ENCODE measurements at regions not wholly inside any gene's neighbourhood (a gene's known extent, or its start where the extent isn't known, plus 50 kb on each side); places are given as distances from the start of the nearest gene placed in this dataset.

DNA sequence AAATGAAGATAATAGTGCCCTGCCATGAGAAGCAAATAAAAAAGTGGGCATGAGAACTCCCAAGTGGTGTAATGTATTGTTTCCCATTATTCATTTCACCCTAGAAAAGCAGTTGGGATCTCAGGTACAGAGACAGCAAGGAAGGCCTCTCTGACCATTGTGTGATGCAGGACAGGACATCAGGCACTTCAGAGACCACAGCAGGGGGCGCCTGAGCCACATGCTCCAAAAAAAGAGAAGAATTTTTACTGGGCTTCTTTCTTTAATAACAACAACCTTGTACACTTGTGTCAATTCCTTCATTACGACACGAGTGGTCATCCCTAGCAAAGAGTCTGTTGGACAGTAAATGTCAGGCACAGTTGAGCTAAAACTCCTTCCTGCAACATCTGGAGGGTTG is 533.3 kb downstream of the OMA1 start:
- H3K4me3 Mint-ChIP-seq (ENCODE audit: unreplicated experiment) = no peak overlapping the region
- no peaks in the 10 kb centered on the region for H3K36me3 ChIP-seq (ENCODE audit: insufficient read depth, low read length)
- no peak overlapping the region for H3K4me2 ChIP-seq (ENCODE audit: low read length)
- no peaks in the 10 kb centered on the region for H3K79me2 ChIP-seq (ENCODE audit: insufficient read depth, low read length)
- no peak for FAIRE-seq
- no peaks in the 10 kb centered on the region for H3K4me1 ChIP-seq (ENCODE audit: insufficient read depth, low read length)
- no peaks in the 10 kb centered on the region for H4K20me1 ChIP-seq (ENCODE audit: insufficient read depth, low read length)
- no peak overlapping the region for H3K27ac Mint-ChIP-seq (ENCODE audit: unreplicated experiment)
- peaks cover 14% of the 10 kb centered on the region for H3K27me3 Mint-ChIP-seq (ENCODE audit: low read depth, unreplicated experiment)
- H2AFZ ChIP-seq (ENCODE audit: low read depth, low read length) = no peak overlapping the region
- H3K9me3 ChIP-seq (ENCODE audit: insufficient read depth, low read depth, low read length) = no peaks in the 10 kb centered on the region
- no peaks in the 10 kb centered on the region for H3K27me3 ChIP-seq (ENCODE audit: insufficient read depth, low read length)
- no peak overlapping the region for H3K4me3 ChIP-seq (ENCODE audit: insufficient read depth, low read depth, low read length)
- H3K9ac ChIP-seq (ENCODE audit: low read length) = no peak overlapping the region
- no peaks in the 10 kb centered on the region for H3K36me3 Mint-ChIP-seq (ENCODE audit: low read depth, unreplicated experiment)
- no peak for TF ChIP-seq EZH2 (IDR thresholded peaks at IDR 0.05; ENCODE audit: insufficient read depth, low read length)
- TF ChIP-seq, protein P1, sequence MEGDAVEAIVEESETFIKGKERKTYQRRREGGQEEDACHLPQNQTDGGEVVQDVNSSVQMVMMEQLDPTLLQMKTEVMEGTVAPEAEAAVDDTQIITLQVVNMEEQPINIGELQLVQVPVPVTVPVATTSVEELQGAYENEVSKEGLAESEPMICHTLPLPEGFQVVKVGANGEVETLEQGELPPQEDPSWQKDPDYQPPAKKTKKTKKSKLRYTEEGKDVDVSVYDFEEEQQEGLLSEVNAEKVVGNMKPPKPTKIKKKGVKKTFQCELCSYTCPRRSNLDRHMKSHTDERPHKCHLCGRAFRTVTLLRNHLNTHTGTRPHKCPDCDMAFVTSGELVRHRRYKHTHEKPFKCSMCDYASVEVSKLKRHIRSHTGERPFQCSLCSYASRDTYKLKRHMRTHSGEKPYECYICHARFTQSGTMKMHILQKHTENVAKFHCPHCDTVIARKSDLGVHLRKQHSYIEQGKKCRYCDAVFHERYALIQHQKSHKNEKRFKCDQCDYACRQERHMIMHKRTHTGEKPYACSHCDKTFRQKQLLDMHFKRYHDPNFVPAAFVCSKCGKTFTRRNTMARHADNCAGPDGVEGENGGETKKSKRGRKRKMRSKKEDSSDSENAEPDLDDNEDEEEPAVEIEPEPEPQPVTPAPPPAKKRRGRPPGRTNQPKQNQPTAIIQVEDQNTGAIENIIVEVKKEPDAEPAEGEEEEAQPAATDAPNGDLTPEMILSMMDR (IDR thresholded peaks at IDR 0.05; ENCODE audit: insufficient read depth, low read depth, low read length) = no peak
- H3K9me3 Mint-ChIP-seq (ENCODE audit: unreplicated experiment) = no peaks in the 10 kb centered on the region
- no peak for DNase-seq (ENCODE audit: low read depth)
- H3K4me1 Mint-ChIP-seq (ENCODE audit: low read depth, unreplicated experiment) = no peaks in the 10 kb centered on the region
- H3K27ac ChIP-seq (ENCODE audit: low read depth, low read length) = no peak overlapping the region

DNA sequence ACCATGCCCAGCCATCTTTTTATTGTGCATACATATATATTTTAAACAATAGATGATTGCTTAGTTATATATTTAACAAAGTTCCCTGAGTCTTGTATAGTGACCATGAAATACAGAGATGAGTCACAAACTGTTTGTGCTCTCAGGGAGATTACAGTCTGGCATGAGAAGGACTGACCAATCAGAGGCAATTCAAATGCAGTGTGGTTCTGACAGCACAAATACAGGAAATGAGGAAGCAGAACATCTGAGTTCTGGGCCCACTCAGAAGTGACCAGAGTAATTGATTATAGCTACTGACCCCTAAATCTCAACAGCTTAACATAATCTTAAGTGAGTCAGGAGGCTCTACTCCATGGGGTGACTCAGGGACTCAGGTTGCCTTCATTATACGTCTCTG is 534.5 kb downstream of the OMA1 start:
- Histone ChIP-seq H3K9ac (ENCODE audit: low read length) (no peak overlapping the region), H4K20me1 (ENCODE audit: insufficient read depth, low read length) (no peaks in the 10 kb centered on the region), H3K9me3 (ENCODE audit: insufficient read depth, low read depth, low read length) (no peaks in the 10 kb centered on the region), H3K4me2 (ENCODE audit: low read length) (no peak overlapping the region), H3K4me3 (ENCODE audit: insufficient read depth, low read depth, low read length) (no peak overlapping the region), H3K27ac (ENCODE audit: low read depth, low read length) (no peak overlapping the region), H2AFZ (ENCODE audit: low read depth, low read length) (no peak overlapping the region), H3K4me1 (ENCODE audit: insufficient read depth, low read length) (no peaks in the 10 kb centered on the region), H3K79me2 (ENCODE audit: insufficient read depth, low read length) (no peaks in the 10 kb centered on the region), H3K27me3 (ENCODE audit: insufficient read depth, low read length) (no peaks in the 10 kb centered on the region), H3K36me3 (ENCODE audit: insufficient read depth, low read length) (no peaks in the 10 kb centered on the region)
- no peaks in the 10 kb centered on the region for H3K4me1 Mint-ChIP-seq (ENCODE audit: low read depth, unreplicated experiment)
- H3K9me3 Mint-ChIP-seq (ENCODE audit: unreplicated experiment) = no peaks in the 10 kb centered on the region
- no peak overlapping the region for H3K27ac Mint-ChIP-seq (ENCODE audit: unreplicated experiment)
- H3K4me3 Mint-ChIP-seq (ENCODE audit: unreplicated experiment) = no peak overlapping the region
- TF ChIP-seq, protein P1 (IDR thresholded peaks at IDR 0.05; ENCODE audit: insufficient read depth, low read depth, low read length) = no peak
- TF ChIP-seq EZH2 (IDR thresholded peaks at IDR 0.05; ENCODE audit: insufficient read depth, low read length) = no peak
- no peaks in the 10 kb centered on the region for H3K36me3 Mint-ChIP-seq (ENCODE audit: low read depth, unreplicated experiment)
- peaks cover 14% of the 10 kb centered on the region for H3K27me3 Mint-ChIP-seq (ENCODE audit: low read depth, unreplicated experiment)
- FAIRE-seq (no peak), DNase-seq (ENCODE audit: low read depth) (no peak)

DNA sequence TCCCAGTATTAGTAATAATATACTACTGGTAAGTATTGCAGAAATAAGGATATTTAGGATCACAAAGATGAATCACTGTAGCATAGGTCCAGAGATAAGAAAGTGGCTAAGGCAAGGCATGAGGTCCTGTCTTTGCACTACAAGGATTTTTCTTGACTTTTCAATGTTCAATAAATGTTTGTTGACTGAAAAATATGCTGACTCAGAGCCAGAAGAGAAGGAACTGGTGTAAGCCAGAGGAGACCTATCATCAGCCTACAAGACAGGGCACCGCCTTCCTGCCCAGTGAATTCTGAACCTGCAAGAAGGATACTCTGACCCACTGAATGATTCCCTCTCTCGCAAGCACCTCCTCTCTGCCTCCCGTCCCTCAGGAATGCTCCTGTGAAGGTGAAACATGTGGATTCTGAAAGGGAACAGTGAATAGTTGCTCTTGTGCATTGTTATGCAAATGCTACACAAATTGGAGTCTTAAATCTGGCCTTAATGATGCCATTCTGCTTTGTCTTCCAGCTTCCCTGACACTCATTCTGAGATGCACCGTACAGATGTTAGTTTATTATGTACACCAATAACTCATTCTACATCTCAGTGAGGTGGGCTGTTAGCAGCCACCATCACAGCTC is 540.0 kb downstream of the OMA1 start:
- FAIRE-seq (no peak), DNase-seq (ENCODE audit: low read depth) (no peak)
- Histone ChIP-seq H3K4me3 (ENCODE audit: insufficient read depth, low read depth, low read length) (no peak overlapping the region), H3K9me3 (ENCODE audit: insufficient read depth, low read depth, low read length) (no peaks in the 10 kb centered on the region), H3K9ac (ENCODE audit: low read length) (no peak overlapping the region), H3K79me2 (ENCODE audit: insufficient read depth, low read length) (no peaks in the 10 kb centered on the region), H3K4me1 (ENCODE audit: insufficient read depth, low read length) (no peaks in the 10 kb centered on the region), H3K27me3 (ENCODE audit: insufficient read depth, low read length) (no peaks in the 10 kb centered on the region), H3K27ac (ENCODE audit: low read depth, low read length) (no peak overlapping the region), H2AFZ (ENCODE audit: low read depth, low read length) (no peak overlapping the region), H3K4me2 (ENCODE audit: low read length) (no peak overlapping the region), H4K20me1 (ENCODE audit: insufficient read depth, low read length) (no peaks in the 10 kb centered on the region), H3K36me3 (ENCODE audit: insufficient read depth, low read length) (no peaks in the 10 kb centered on the region)
- Mint-ChIP-seq H3K27ac (ENCODE audit: unreplicated experiment) (no peak overlapping the region), H3K4me1 (ENCODE audit: low read depth, unreplicated experiment) (no peaks in the 10 kb centered on the region), H3K36me3 (ENCODE audit: low read depth, unreplicated experiment) (no peaks in the 10 kb centered on the region), H3K9me3 (ENCODE audit: unreplicated experiment) (no peaks in the 10 kb centered on the region), H3K27me3 (ENCODE audit: low read depth, unreplicated experiment) (peaks cover 13% of the 10 kb centered on the region), H3K4me3 (ENCODE audit: unreplicated experiment) (no peak overlapping the region)
- no peak for TF ChIP-seq EZH2 (IDR thresholded peaks at IDR 0.05; ENCODE audit: insufficient read depth, low read length)
- TF ChIP-seq, protein P1 (IDR thresholded peaks at IDR 0.05; ENCODE audit: insufficient read depth, low read depth, low read length) = no peak

Data from astrocyte (in vitro differentiated cells and primary cell).